ENCODE measurements at regions not wholly inside any gene's neighbourhood (a gene's known extent, or its start where the extent isn't known, plus 50 kb on each side); places are given as distances from the start of the nearest gene placed in this dataset.
A peak's percentile ranks its signal among the peaks of the same experiment; 100 is the strongest.

DNA sequence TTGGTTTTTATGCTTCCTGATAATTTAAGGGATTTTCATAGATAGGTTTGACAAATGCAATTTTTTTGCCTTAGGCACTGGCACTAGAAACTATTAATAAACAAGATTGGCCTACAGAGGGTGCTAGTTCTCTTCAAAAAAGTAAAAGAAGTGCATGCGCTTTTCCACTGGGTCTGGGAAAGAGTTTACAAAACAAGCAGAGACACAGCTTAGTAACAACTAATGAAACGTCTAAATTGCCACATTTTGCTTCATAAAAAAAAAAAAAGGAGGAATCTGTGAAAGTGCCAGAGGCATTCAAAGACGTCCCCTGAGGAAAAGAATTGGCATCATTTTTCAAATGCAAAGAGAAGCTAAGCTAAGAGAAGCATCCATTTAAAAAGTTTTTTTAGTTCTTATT, 58.3 kb upstream of the EEA1 start:
- Mint-ChIP-seq H3K27me3 (peaks cover 8% of the 10 kb centered on the region), H3K36me3 (no peaks in the 10 kb centered on the region), H3K4me1 (peaks cover 26% of the 10 kb centered on the region), H3K9me3 (ENCODE audit: low read depth) (no peaks in the 10 kb centered on the region), H3K4me3 (no peak overlapping the region), H3K27ac (peak overlapping the region; percentile 72)
- DNase-seq (no peak), ATAC-seq (peak; percentile 51)
- CTCF ChIA-PET, result interaction anchor here (0.6 to 3.7 kb wide), 31 partner anchors 9 to 1115 kb away, joined by 3 to 33 read pairs (median 4); no protein-coding TSS in a partner anchor

DNA sequence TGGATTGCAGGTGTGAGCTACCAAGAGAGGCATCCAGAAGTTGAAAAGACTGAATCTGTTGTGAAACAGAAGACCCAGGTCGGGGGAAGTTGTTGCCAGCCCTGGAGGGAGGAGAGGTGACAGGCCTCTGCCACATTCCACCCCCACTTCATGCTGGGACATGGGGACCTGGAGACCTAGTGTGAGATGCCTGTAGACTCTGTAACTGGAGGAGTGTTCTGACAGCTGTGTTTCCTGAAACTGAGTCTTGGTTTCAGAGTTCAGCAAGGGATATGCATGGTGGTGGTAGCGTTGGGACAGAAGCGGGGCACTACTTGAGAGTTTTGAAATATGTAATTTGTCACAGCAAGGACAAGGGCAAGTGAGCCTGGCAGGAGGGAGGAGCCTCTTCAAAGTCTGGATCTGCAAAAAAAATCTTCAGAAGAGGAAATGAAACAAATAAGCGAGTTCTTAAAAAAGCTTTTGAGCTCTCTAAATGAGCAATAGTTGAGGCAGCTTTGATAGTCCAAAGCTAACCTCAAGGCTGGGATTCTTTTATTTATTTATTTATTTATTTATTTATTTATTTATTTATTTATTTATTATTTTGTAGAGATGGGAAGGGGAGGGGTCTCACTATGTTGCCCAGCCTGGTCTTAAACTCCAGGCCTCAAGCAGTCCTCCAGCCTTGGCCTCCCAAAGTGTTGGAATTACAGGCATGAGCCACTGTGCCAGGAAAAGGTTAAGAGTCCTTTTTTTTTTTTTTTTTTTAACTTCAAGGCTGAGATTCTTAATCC, 58.9 kb upstream of the EEA1 start:
- ATAC-seq (peak; percentile 55), DNase-seq (peak; percentile 44)
- Mint-ChIP-seq H3K9me3 (ENCODE audit: low read depth) (no peaks in the 10 kb centered on the region), H3K27ac (peak overlapping the region; percentile 72), H3K36me3 (no peaks in the 10 kb centered on the region), H3K4me1 (peaks cover 26% of the 10 kb centered on the region), H3K27me3 (peaks cover 8% of the 10 kb centered on the region), H3K4me3 (peak overlapping the region; percentile 23)
- CTCF ChIA-PET, result interaction anchor here (0.6 to 3.7 kb wide), 29 partner anchors 8 to 1114 kb away, joined by 3 to 33 read pairs (median 4); no protein-coding TSS in a partner anchor

DNA sequence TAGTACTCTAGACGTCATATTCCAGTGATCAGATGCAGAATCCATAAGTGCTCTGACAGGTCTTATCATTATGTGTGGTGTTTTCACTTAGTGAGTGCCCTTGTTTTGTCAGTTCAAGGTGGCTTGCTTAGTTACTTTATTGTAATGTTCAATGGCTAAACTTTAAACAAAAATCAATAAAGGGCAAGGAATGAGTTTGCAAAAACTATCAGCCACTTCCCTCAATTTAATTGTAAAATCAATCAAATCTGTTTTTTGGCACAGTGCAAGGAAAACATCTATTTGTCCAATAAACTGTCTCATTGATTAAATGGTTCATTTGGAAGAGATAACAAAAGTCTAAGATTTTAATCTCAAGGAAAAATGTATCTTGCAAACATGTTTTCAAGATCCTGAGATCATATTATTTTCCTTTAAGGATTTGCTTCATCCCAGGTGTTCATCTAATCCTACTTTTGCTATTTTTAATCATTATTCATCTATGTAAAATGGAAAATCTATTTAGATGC, 59.6 kb upstream of the EEA1 start:
- Mint-ChIP-seq H3K4me1 (peaks cover 26% of the 10 kb centered on the region), H3K9me3 (ENCODE audit: low read depth) (no peaks in the 10 kb centered on the region), H3K36me3 (peaks cover 1% of the 10 kb centered on the region), H3K27me3 (peaks cover 8% of the 10 kb centered on the region), H3K4me3 (no peak overlapping the region), H3K27ac (no peak overlapping the region)
- ATAC-seq, result no peak
- CTCF ChIA-PET, result interaction anchor here (1.4 to 3.7 kb wide), 6 partner anchors 110 to 432 kb away, joined by 4 to 22 read pairs (median 14); no protein-coding TSS in a partner anchor
- DNase-seq, result no peak

DNA sequence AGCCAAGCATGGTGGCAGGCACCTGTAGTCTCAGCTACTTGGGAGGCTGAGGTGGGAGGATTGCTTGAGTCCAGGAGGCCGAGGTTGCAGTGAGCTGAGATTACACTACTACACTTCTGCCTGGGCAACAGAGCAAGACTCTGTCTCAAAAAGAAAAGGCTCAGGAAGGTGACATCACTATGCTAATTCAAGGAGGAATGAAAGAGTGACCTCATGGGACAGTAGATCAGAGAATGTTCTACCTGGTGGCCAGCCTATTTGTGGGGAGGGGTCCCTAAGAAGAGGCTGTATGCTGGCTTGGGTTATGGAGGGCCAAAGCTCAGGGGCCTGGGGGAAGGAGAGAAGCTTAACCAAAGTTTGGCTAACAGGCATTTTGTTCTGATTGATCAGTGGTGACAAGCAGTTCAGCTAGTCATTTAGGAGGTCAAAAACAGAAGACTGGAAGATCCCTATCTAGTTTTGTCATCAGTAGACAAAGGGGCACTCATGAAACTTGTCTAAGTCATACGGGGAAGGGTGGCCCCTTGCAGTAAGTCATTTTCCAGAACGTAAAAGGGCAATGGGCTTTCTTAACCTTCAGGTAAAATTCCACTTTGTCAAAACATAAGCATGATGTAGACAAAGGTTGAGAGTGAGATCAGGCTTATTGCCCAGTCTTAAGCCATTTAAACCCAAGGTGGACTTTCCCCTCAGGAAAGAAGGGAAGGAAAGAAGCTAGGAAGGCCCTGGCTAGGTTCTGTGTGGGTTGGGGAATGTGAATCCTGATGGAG, 60.8 kb upstream of the EEA1 start:
- peak; percentile 61 for ATAC-seq
- Mint-ChIP-seq H3K4me3 (no peak overlapping the region), H3K9me3 (ENCODE audit: low read depth) (no peaks in the 10 kb centered on the region), H3K27me3 (peaks cover 4% of the 10 kb centered on the region), H3K27ac (peak overlapping the region; percentile 7), H3K4me1 (peaks cover 26% of the 10 kb centered on the region), H3K36me3 (peaks cover 1% of the 10 kb centered on the region)
- CTCF ChIA-PET, result interaction anchor here (1.1 to 3.7 kb wide), 3 partner anchors 206 to 407 kb away, joined by 3 to 20 read pairs (median 5); no protein-coding TSS in a partner anchor
- no peak for DNase-seq

DNA sequence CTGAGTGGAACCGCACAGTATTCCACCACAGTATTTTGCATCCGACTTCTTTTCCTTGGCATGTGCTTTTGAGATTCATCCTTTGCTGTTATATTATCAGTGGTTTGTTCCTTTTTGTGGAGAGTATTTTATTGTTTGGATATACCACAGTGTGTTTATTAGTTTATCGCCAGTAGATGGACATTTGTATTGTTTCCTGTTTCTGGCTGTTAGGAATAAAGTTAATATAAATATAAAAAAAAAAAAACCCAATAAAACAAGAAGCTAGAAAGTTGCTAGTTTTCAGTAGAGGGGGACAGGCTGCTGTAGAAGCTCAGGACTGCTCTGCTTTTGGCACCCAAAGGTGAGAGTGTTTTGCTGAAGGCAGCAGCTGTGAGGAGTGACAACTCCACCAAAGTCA, 62.0 kb upstream of the EEA1 start:
- no peaks in the 10 kb centered on the region for H3K9me3 Mint-ChIP-seq (ENCODE audit: low read depth)
- CTCF ChIA-PET, result no interaction called here
- ATAC-seq (no peak), DNase-seq (no peak)
- H3K4me3 Mint-ChIP-seq, result no peak overlapping the region
- H3K27ac Mint-ChIP-seq, result no peak overlapping the region
- peaks cover 4% of the 10 kb centered on the region for H3K27me3 Mint-ChIP-seq
- H3K36me3 Mint-ChIP-seq, result peaks cover 1% of the 10 kb centered on the region
- H3K4me1 Mint-ChIP-seq, result peaks cover 26% of the 10 kb centered on the region

DNA sequence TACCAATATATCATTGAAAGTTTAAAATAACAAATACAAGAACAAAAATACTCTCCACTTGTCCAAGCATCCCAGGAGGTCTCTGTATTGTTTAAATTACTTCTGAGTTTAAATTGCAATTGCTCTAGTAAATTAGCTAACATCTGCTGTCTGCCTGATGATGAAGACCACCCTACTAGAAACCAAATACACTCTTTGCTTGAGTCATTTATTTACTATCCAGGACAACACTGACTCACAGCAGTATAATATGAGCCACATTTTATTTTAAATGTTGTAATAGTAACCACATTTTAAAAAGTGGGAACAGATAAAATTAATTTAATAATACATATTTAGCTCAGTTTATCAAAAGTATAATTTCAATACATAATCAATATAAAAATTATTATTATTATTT, 62.9 kb upstream of the EEA1 start:
- DNase-seq (no peak), ATAC-seq (no peak)
- Mint-ChIP-seq H3K27me3 (peaks cover 4% of the 10 kb centered on the region), H3K27ac (no peak overlapping the region), H3K4me1 (peaks cover 26% of the 10 kb centered on the region), H3K36me3 (peaks cover 1% of the 10 kb centered on the region), H3K4me3 (no peak overlapping the region), H3K9me3 (ENCODE audit: low read depth) (no peaks in the 10 kb centered on the region)
- CTCF ChIA-PET, result interaction anchor here (1.5 kb wide), 1 partner anchor 206 kb away, joined by 3 read pairs; no protein-coding TSS in a partner anchor

DNA sequence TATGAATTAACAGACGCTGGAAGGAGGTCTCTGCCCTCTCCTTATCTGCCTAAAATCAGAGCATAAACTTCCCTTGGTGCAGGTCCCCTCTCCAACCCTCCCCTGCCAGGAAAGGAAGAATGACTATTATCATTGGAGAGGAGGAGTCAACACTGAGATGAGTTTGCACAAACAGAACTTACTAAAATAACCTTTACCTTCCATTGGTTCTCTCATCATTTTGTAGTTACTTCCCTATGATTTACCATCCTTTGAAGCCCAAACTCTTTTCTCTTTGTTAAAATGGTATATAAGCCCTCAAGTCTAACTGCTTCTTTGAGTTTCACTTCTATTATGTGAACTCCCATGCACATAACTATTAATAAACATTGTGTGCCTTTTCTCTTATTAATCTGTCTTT, 64.2 kb upstream of the EEA1 start:
- ATAC-seq, result no peak
- Mint-ChIP-seq H3K36me3 (peaks cover 1% of the 10 kb centered on the region), H3K9me3 (ENCODE audit: low read depth) (no peaks in the 10 kb centered on the region), H3K4me3 (no peak overlapping the region), H3K4me1 (peaks cover 15% of the 10 kb centered on the region), H3K27ac (no peak overlapping the region), H3K27me3 (peaks cover 4% of the 10 kb centered on the region)
- no peak for DNase-seq
- CTCF ChIA-PET, result interaction anchor here (1.5 kb wide), 1 partner anchor 207 kb away, joined by 3 read pairs; no protein-coding TSS in a partner anchor

DNA sequence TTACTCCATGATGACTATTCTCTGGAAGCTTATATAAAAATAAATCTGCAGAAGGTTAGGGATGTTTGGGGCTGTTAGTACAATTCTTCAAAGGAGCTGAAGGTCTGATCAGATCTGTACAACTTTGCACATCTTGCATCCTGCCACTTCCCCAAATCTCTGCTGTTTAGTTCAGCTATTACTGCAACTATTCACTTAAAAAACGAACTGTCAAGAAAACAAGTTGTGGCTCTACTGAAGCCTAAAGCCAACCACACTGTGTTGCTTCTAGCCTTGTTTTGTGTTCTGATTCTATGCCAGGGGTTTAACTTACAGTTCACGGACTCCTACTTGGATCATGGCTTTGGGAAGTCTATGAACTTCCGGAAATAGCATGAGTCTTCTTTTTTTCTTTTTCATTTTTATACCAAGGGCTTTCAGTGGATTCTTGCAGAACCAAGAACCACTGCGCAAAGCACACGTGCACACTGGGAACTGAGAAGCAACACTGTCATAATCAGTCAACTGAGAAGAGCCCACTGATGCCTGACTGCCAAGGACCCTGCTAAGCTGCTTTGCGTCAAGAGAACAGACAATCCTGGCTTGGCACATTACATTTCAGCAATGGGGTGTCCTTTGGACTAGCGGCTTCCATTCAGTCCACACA, 66.3 kb upstream of the EEA1 start:
- DNase-seq (no peak), ATAC-seq (no peak)
- no peaks in the 10 kb centered on the region for H3K9me3 Mint-ChIP-seq (ENCODE audit: low read depth)
- peaks cover 1% of the 10 kb centered on the region for H3K36me3 Mint-ChIP-seq
- H3K4me1 Mint-ChIP-seq, result peaks cover 2% of the 10 kb centered on the region
- no peak overlapping the region for H3K4me3 Mint-ChIP-seq
- CTCF ChIA-PET, result interaction anchor here (2.5 kb wide), 1 partner anchor 8 kb away, joined by 9 read pairs; no protein-coding TSS in a partner anchor
- H3K27ac Mint-ChIP-seq, result no peak overlapping the region
- H3K27me3 Mint-ChIP-seq, result peaks cover 4% of the 10 kb centered on the region

DNA sequence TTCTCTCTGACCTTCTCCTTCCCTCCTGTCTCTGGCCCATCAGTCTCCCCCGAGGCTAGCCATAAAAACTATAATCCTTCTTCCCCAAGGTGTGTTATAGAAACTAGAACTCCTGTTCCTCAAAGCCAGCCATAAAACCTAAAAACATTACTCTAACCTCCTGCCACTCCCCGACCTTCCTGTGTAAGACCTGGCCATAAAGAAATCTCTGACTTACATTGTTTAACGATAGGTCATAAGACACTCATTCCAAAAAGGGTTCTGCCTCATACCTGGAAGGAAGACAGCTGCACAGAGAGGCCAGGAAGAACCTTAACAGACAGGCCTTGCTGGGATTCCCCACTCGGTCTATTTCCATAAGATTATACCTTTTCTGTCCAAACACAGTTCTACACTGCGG, 70.9 kb upstream of the EEA1 start:
- no peak for DNase-seq
- H3K4me3 Mint-ChIP-seq, result no peak overlapping the region
- H3K4me1 Mint-ChIP-seq, result no peaks in the 10 kb centered on the region
- ATAC-seq, result no peak
- H3K36me3 Mint-ChIP-seq, result no peaks in the 10 kb centered on the region
- no peaks in the 10 kb centered on the region for H3K27me3 Mint-ChIP-seq
- no peak overlapping the region for H3K27ac Mint-ChIP-seq
- CTCF ChIA-PET, result no interaction called here
- H3K9me3 Mint-ChIP-seq (ENCODE audit: low read depth), result no peaks in the 10 kb centered on the region

DNA sequence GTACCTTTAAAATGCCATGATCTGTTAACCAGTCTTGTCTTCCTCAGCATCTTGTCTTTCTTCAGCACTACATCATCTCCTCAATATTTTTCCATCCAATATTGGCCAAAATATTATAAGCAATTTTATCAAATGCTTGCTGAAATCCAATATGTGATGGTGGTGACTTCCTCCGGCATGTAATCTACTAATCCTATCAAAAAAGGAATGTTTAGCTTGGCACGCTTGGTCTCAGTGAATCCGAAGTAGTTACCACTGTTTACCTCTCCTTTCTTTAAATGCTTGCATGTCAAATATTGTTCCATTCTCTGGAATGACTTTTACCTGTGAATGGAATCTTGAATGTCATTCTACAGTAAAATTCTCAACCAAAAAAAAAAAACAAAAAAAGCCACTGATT, 72.3 kb upstream of the EEA1 start:
- Mint-ChIP-seq H3K4me3 (no peak overlapping the region), H3K9me3 (ENCODE audit: low read depth) (no peaks in the 10 kb centered on the region), H3K36me3 (no peaks in the 10 kb centered on the region), H3K27me3 (no peaks in the 10 kb centered on the region), H3K4me1 (no peaks in the 10 kb centered on the region), H3K27ac (no peak overlapping the region)
- ATAC-seq (no peak), DNase-seq (no peak)
- CTCF ChIA-PET, result interaction anchor here (0.7 kb wide), 1 partner anchor 56 kb away, joined by 3 read pairs; no protein-coding TSS in a partner anchor

DNA sequence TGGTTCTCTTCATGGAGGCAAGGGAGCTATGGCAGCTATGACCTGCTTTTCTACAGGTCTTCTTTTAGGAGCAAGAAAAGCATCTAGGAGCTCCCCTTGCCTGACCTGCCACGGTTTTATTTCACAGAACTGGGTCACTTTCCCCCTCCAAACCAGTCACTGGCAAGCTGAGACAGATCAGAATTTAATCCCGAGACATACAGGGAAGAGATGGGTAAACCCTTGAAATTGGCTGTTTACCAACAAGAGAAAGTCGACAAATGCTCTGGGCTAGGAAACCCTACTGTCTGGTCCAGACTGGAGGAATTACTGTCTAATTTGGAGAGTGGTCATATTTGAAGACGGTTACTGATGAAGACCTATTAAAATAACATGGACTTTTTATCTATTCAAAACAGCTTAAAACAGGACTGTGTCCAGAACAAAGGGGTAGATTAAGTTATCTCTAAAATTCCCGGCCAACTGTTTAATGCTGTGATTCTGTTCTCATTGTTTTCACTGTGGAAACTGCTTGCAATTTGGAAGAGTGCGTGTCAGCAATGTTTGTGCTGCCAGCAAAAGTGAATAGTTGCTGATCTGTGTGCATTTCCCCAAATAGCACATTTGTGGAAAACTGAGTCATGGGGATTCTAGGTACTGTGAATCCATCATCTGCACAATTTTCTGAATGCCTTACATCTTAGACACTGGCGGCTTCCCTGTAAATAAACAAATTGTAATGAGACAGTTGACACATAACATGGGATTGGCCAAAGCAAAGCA, 73.4 kb upstream of the EEA1 start:
- H3K4me3 Mint-ChIP-seq, result no peak overlapping the region
- no peak for ATAC-seq
- H3K9me3 Mint-ChIP-seq (ENCODE audit: low read depth), result no peaks in the 10 kb centered on the region
- peaks cover 1% of the 10 kb centered on the region for H3K4me1 Mint-ChIP-seq
- no peaks in the 10 kb centered on the region for H3K36me3 Mint-ChIP-seq
- H3K27me3 Mint-ChIP-seq, result peaks cover 3% of the 10 kb centered on the region
- no peak overlapping the region for H3K27ac Mint-ChIP-seq
- CTCF ChIA-PET, result no interaction called here
- DNase-seq, result no peak

DNA sequence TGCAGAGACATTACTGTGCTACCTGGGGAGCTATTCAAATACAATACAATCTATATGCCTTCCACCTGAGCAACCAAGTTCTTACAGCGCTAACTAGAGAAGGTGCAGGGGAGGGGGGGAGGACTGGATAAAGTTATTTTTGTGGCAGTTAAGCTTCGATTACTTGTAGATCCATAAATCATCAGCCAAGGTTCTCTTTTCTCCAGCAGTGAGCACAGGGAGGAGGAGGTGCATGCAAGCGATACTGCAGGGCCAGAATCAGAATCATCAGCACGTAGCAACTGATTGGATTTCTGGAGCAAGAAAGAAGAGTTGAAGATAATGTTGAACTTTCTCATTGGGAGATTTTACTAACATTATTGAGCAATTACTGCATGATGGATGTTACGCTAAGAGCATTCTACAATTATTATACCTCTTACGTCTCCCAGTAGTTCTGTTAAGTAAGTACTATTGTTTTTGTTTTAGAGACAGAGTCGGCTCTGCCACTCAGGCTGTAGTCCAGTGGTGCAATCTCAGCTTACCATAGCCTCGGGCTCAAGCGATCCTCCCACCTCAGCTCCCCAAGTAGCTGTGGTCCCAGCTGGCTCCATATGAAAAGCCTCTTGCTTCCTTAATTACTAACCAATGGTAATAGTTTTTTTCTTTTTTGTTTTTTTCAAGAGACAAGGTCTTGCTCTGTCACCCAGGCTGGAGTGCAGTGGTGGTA, 74.6 kb upstream of the EEA1 start:
- no peak for ATAC-seq
- DNase-seq, result no peak
- Mint-ChIP-seq H3K36me3 (no peaks in the 10 kb centered on the region), H3K4me3 (no peak overlapping the region), H3K27ac (no peak overlapping the region), H3K9me3 (ENCODE audit: low read depth) (no peaks in the 10 kb centered on the region), H3K27me3 (peaks cover 3% of the 10 kb centered on the region), H3K4me1 (peaks cover 12% of the 10 kb centered on the region)
- CTCF ChIA-PET, result no interaction called here

Measured in activated CD8-positive, alpha-beta memory T cell treated with anti-CD3 and anti-CD28 coated beads, Interleukin-2, amount 10 ng/mL, durations not matched to agents 7 days and 5 days (primary cell).